HEK293T (cell line): ENCODE measurements at regions not wholly inside any gene's neighbourhood (a gene's known extent, or its start where the extent isn't known, plus 50 kb on each side); places are given as distances from the start of the nearest gene placed in this dataset.
A peak's percentile ranks its signal among the peaks of the same experiment; 100 is the strongest.
"Not testable (repeated sequence)": the region's sequence is repeated elsewhere in the genome, so short reads cannot be mapped to it uniquely, and the experiment has no call there.

Experiments
- CTCF ChIA-PET: fragments of 350-600 bp; formaldehyde crosslinking; extraction: SDS; loops from one replicate; lab custom pipeline; 2021; ENCODE audit warnings: antibody characterized with exemption, inconsistent platforms; lab: Yijun Ruan, JAX
- POLR2A ChIA-PET: fragments of 350-600 bp; formaldehyde crosslinking; extraction: SDS; loops from one replicate; lab custom pipeline; 2020; ENCODE audit warnings: antibody characterized with exemption, inconsistent platforms; lab: Yijun Ruan, JAX
- DNase-seq: peaks from one replicate; pipeline ENCODE4 v3.0.0; 2012; ENCODE audit warnings: mixed read lengths; ENCODE audit errors: extremely low spot score
- ARNT ChIP-seq: fragments of 450-650 bp; IDR thresholded peaks from 2 replicates; pipeline ENCODE4 v1.6.1; 2017; ENCODE audit warnings: mild to moderate bottlenecking
- BHLHE40 ChIP-seq: fragments of 450-650 bp; IDR thresholded peaks from 2 replicates; pipeline ENCODE4 v1.6.1; 2016; ENCODE audit warnings: mild to moderate bottlenecking, moderate library complexity, borderline replicate concordance
- CTBP1 ChIP-seq: fragments of 450-650 bp; IDR thresholded peaks from 2 replicates; pipeline ENCODE4 v1.6.1; 2016; ENCODE audit warnings: borderline replicate concordance
- ELF4 ChIP-seq: fragments of 450-650 bp; IDR thresholded peaks from 2 replicates; pipeline ENCODE4 v1.6.1; 2017; ENCODE audit warnings: antibody characterized with exemption
- FOXA1 ChIP-seq: fragments of 450-650 bp; IDR thresholded peaks from 2 replicates; pipeline ENCODE4 v1.6.1; 2016; ENCODE audit warnings: mild to moderate bottlenecking
- FOXK2 ChIP-seq: fragments of 450-650 bp; IDR thresholded peaks from 2 replicates; pipeline ENCODE4 v1.6.1; 2016; ENCODE audit warnings: mild to moderate bottlenecking
- FOXM1 ChIP-seq: fragments of 450-650 bp; IDR thresholded peaks from 2 replicates; pipeline ENCODE4 v1.6.1; 2017; ENCODE audit warnings: mild to moderate bottlenecking, borderline replicate concordance
- HDGF ChIP-seq: fragments of 450-650 bp; IDR thresholded peaks from 2 replicates; pipeline ENCODE4 v1.6.1; 2017; ENCODE audit warnings: antibody characterized with exemption, borderline replicate concordance
- L3MBTL2 ChIP-seq: fragments of 450-650 bp; conservative IDR thresholded peaks from 2 replicates; pipeline ENCODE4 v1.6.1; 2016; ENCODE audit warnings: mild to moderate bottlenecking
- LEF1 ChIP-seq: fragments of 450-650 bp; IDR thresholded peaks from 2 replicates; pipeline ENCODE4 v1.6.1; 2017; ENCODE audit warnings: mild to moderate bottlenecking, borderline replicate concordance
- NFRKB ChIP-seq: fragments of 450-650 bp; IDR thresholded peaks from 2 replicates; pipeline ENCODE4 v1.6.1; 2016; ENCODE audit warnings: mild to moderate bottlenecking, moderate library complexity
- PKNOX1 ChIP-seq: fragments of 450-650 bp; IDR thresholded peaks from 2 replicates; pipeline ENCODE4 v1.6.1; 2016
- SP1 ChIP-seq: fragments of 450-650 bp; IDR thresholded peaks from 2 replicates; pipeline ENCODE4 v1.6.1; 2017
- SUZ12 ChIP-seq: fragments of 450-650 bp; IDR thresholded peaks from 2 replicates; pipeline ENCODE4 v1.6.1; 2016; ENCODE audit warnings: mild to moderate bottlenecking
- TARDBP ChIP-seq: fragments of 450-650 bp; IDR thresholded peaks from 2 replicates; pipeline ENCODE4 v1.6.1; 2016
- ZNF384 ChIP-seq: fragments of 450-650 bp; IDR thresholded peaks from 2 replicates; pipeline ENCODE4 v1.6.1; 2016

DNA sequence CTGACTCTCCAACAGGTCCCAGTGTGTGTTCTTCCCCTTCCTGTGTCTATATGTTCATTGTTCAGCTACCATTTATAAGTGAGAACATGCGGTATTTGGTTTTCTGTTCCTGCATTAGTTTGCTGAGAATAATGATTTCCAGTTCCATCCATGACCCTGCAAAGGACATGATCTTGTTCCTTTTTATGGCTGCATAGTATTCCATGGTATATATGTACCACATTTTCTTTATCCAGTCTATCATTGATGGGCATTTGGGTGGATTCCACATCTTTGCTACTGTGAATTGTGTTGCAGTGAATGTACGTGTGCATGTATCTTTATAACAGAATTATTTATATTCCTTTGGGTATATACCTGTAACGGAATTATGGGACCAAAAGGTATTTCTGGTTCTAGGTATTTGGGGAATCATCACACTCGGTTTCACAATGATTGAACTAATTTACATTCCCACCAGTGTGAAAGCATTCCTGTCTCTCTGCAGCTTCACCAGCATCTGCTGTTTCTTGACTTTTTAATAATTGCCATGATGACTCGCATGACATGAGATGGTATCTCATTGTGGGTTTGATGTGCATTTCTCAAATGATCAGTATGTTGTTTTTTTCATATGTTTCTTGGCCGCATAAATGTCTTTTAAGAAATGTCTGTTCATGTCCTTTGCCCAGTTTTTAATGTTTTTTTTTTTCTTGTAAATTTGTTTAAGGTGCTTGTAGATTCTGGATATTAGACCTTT, 60.2 kb downstream of the LSMEM1 start:
- POLR2A ChIA-PET: no interaction called here
- TF ChIP-seq FOXM1 (no peak), ARNT (no peak), PKNOX1 (no peak), TARDBP (no peak)
- CTCF ChIA-PET: no interaction called here
- DNase-seq: no peak

- TF ChIP-seq PKNOX1 (no peak), NFRKB (no peak), FOXK2 (no peak)
- ChIA-PET CTCF (no interaction called here), POLR2A (no interaction called here)
- no peak for DNase-seq
Observed at GRCh38 chr7:112546723-112547513, 66.1 kb downstream of the LSMEM1 start.

- ChIA-PET CTCF (no interaction called here), POLR2A (no interaction called here)
- TF ChIP-seq ELF4 (no peak), ZNF384 (no peak), FOXM1 (no peak), HDGF (no peak), FOXA1 (no peak), LEF1 (no peak), ARNT (no peak), PKNOX1 (no peak), TARDBP (no peak), NFRKB (no peak)
- no peak for DNase-seq
Observed at GRCh38 chr7:112547916-112548315, 67.1 kb downstream of the LSMEM1 start.

GRCh38 chr7:112550468-112551060, 69.8 kb downstream of the LSMEM1 start:
- ChIA-PET CTCF (interaction anchor here (0.7 to 1.2 kb wide), 3 partner anchors 17 to 436 kb away, joined by 3 read pairs; no protein-coding TSS in a partner anchor), POLR2A (no interaction called here)
- DNase-seq: peak; percentile 39
- TF ChIP-seq ZNF384: no peak
- TF ChIP-seq FOXK2: no peak
- no peak for TF ChIP-seq CTBP1
- no peak for TF ChIP-seq TARDBP
- TF ChIP-seq ELF4: no peak
- no peak for TF ChIP-seq ARNT
- no peak for TF ChIP-seq NFRKB
- no peak for TF ChIP-seq FOXA1
- TF ChIP-seq PKNOX1: no peak
- TF ChIP-seq SUZ12: no peak
- TF ChIP-seq BHLHE40: no peak
- TF ChIP-seq HDGF: no peak
- TF ChIP-seq LEF1: no peak
- TF ChIP-seq SP1: no peak
- TF ChIP-seq L3MBTL2: no peak
- TF ChIP-seq FOXM1: no peak

- DNase-seq, CTCF ChIA-PET, POLR2A ChIA-PET: not testable (repeated sequence)
Observed at GRCh38 chr7:112551521-112551920, 70.7 kb downstream of the LSMEM1 start.

GRCh38 chr7:112554591-112554990, 73.8 kb downstream of the LSMEM1 start:
- TF ChIP-seq CTBP1: no peak
- TF ChIP-seq BHLHE40: no peak
- TF ChIP-seq L3MBTL2: no peak
- TF ChIP-seq SP1: no peak
- TF ChIP-seq LEF1: no peak
- no peak for TF ChIP-seq SUZ12
- TF ChIP-seq ELF4: no peak
- no peak for TF ChIP-seq NFRKB
- TF ChIP-seq TARDBP: no peak
- TF ChIP-seq FOXA1: no peak
- ChIA-PET POLR2A (no interaction called here), CTCF (no interaction called here)
- no peak for DNase-seq
